Smooth muscle cell (in vitro differentiated cells): ENCODE measurements at regions not wholly inside any gene's neighbourhood (a gene's known extent, or its start where the extent isn't known, plus 50 kb on each side); places are given as distances from the start of the nearest gene placed in this dataset.

Experiments
- DNase-seq: peaks from one replicate; lab custom pipeline; 2025; ENCODE audit not compliant: unreplicated experiment; lab: John Stamatoyannopoulos, UW
- H2AFZ ChIP-seq: fragments of 200-600 bp; sonication (generic); 2 replicates; pipeline ENCODE4 v1.6.0; 2016; ENCODE audit warnings: antibody characterized with exemption, low read depth, mild to moderate bottlenecking
- H3F3A ChIP-seq: fragments of 200-600 bp; sonication (generic); 2 replicates; pipeline ENCODE4 v1.6.0; 2017; ENCODE audit warnings: antibody characterized with exemption, low read depth
- H3K27ac ChIP-seq: fragments of 200-600 bp; sonication (generic); 2 replicates; pipeline ENCODE4 v1.5.1; 2016; ENCODE audit warnings: low read depth, mild to moderate bottlenecking
- H3K27me3 ChIP-seq: fragments of 200-600 bp; sonication (generic); 2 replicates; pipeline ENCODE4 v1.6.1; 2016; ENCODE audit warnings: low read depth, mild to moderate bottlenecking
- H3K36me3 ChIP-seq: fragments of 200-600 bp; sonication (generic); 2 replicates; pipeline ENCODE4 v1.5.1; 2016; ENCODE audit warnings: low read depth
- H3K4me1 ChIP-seq: fragments of 200-600 bp; sonication (generic); 2 replicates; pipeline ENCODE4 v1.5.1; 2016; ENCODE audit warnings: low read depth
- H3K4me2 ChIP-seq: fragments of 200-600 bp; sonication (generic); 2 replicates; pipeline ENCODE4 v1.6.0; 2016; ENCODE audit warnings: mild to moderate bottlenecking
- H3K4me3 ChIP-seq: fragments of 200-600 bp; sonication (generic); 2 replicates; pipeline ENCODE4 v1.5.1; 2016; ENCODE audit warnings: mild to moderate bottlenecking
- H3K79me2 ChIP-seq: fragments of 200-600 bp; sonication (generic); 2 replicates; pipeline ENCODE4 v1.6.0; 2016; ENCODE audit warnings: low read depth, mild to moderate bottlenecking
- H3K9ac ChIP-seq: fragments of 200-600 bp; sonication (generic); 2 replicates; pipeline ENCODE4 v1.6.0; 2016; ENCODE audit warnings: low read depth
- H3K9me3 ChIP-seq: fragments of 200-600 bp; sonication (generic); replicated peaks from 2 replicates; pipeline ENCODE4 v1.5.1; 2016; ENCODE audit warnings: low read depth
- H4K20me1 ChIP-seq: fragments of 200-600 bp; sonication (generic); 2 replicates; pipeline ENCODE4 v1.6.0; 2016; ENCODE audit warnings: low read depth
- CTCF ChIP-seq: fragments of 200-600 bp; sonication (generic); IDR thresholded peaks from 2 replicates; pipeline ENCODE4 v1.5.1; 2017; ENCODE audit warnings: borderline replicate concordance, mild to moderate bottlenecking, antibody characterized with exemption; ENCODE audit not compliant: insufficient read depth, poor library complexity, severe bottlenecking
- WGBS: methylation state at CpG from one replicate; pipeline ENCODE4 v1.1.7; 2016; ENCODE audit warnings: low lambda C conversion rate; 5-methylcytosine and 5-hydroxymethylcytosine counted together

- no peak overlapping the region for H3K4me3 ChIP-seq
Observed at GRCh38 chr19:30272554-30272953, 99.6 kb upstream of the ZNF536 start.

GRCh38 chr19:30273184-30273583 lies 99.0 kb upstream of the ZNF536 start:
- no peak overlapping the region for H3K27ac ChIP-seq
- no peak for DNase-seq
- 82% methylated on average over 2 of the region's 2 CpGs for WGBS
- no peaks in the 10 kb centered on the region for H3K79me2 ChIP-seq
- no peaks in the 10 kb centered on the region for H4K20me1 ChIP-seq
- peaks cover 8% of the 10 kb centered on the region for H3K27me3 ChIP-seq
- no peak for TF ChIP-seq CTCF
- no peak overlapping the region for H2AFZ ChIP-seq
- H3K4me3 ChIP-seq = no peak overlapping the region
- H3K36me3 ChIP-seq = no peaks in the 10 kb centered on the region
- H3K4me2 ChIP-seq = no peak overlapping the region
- H3K4me1 ChIP-seq = peaks cover 12% of the 10 kb centered on the region
- no peaks in the 10 kb centered on the region for H3K9me3 ChIP-seq
- no peaks in the 10 kb centered on the region for H3F3A ChIP-seq
- H3K9ac ChIP-seq = no peak overlapping the region

More at GRCh38 chr19:30272554-30272953, 99.6 kb upstream of the ZNF536 start:
- H3K27me3 ChIP-seq = peaks cover 10% of the 10 kb centered on the region
- no peak overlapping the region for H3K4me2 ChIP-seq
- H3K9ac ChIP-seq = no peak overlapping the region
- no peaks in the 10 kb centered on the region for H3K36me3 ChIP-seq
- no peak for DNase-seq
- peaks cover 12% of the 10 kb centered on the region for H3K4me1 ChIP-seq
- no peak overlapping the region for H2AFZ ChIP-seq
- H3K9me3 ChIP-seq = no peaks in the 10 kb centered on the region
- no peaks in the 10 kb centered on the region for H3K79me2 ChIP-seq
- H3K27ac ChIP-seq = no peak overlapping the region
- H4K20me1 ChIP-seq = no peaks in the 10 kb centered on the region
- TF ChIP-seq CTCF = no peak
- no peaks in the 10 kb centered on the region for H3F3A ChIP-seq
- WGBS = 84% methylated on average over 3 of the region's 3 CpGs

GRCh38 chr19:30274987-30275386 lies 97.2 kb upstream of the ZNF536 start:
- Histone ChIP-seq H3F3A (no peaks in the 10 kb centered on the region), H4K20me1 (no peaks in the 10 kb centered on the region), H3K4me3 (no peak overlapping the region), H3K4me2 (no peak overlapping the region), H2AFZ (no peak overlapping the region), H3K9me3 (no peaks in the 10 kb centered on the region), H3K79me2 (no peaks in the 10 kb centered on the region), H3K4me1 (peaks cover 12% of the 10 kb centered on the region), H3K36me3 (no peaks in the 10 kb centered on the region), H3K9ac (no peak overlapping the region), H3K27ac (no peak overlapping the region), H3K27me3 (peaks cover 10% of the 10 kb centered on the region)
- no peak for TF ChIP-seq CTCF
- WGBS = 87% methylated on average over 3 of the region's 3 CpGs
- DNase-seq = no peak
